Renal pelvis (tissue), 1 donor: ENCODE measurements at regions not wholly inside any gene's neighbourhood (a gene's known extent, or its start where the extent isn't known, plus 50 kb on each side); places are given as distances from the start of the nearest gene placed in this dataset.
A peak's percentile ranks its signal among the peaks of the same experiment; 100 is the strongest.

Source experiments
- DNase-seq: peaks from one replicate; pipeline ENCODE4 v3.0.0-alpha.2; 2013

DNA sequence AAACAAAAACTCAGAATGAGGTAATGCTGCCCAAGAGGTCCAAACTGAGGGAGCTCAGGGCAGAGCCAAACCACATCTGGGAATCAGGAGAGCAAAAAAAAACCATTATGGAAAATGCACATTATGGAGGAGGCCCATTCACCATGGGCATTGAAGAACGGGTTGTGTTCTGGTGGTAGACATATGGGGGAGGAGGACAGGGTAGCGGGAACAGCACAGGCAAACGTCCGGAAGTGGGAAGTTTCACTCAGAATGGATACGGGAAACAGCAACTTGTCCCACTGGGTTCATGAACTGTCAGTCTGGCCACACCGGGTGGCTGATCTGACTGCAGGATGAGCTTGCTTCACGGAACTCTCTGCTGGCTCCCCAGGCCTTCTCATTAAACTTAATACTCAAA, 139.7 kb downstream of the RRAGC start:
- no peak for DNase-seq

DNA sequence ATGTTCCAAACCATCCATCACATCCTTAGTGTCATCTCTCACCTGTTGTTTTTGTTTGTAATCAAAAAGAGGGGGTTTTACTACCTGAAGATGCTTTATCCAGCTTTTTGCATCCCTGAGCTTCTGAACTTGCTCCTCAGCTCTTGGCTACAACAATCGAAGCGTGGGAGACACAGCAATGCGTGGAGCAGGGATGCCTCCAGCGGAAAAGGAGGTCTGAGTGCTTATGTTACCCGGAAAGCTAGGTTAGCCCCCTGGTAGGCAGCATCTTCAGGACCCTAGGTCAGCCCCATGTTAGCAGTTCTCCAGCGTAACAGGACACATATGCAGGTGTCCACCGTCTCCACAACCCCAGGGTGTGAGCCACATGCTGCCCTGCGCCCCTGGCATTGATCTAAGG, 141.5 kb downstream of the RRAGC start:
- no peak for DNase-seq

DNA sequence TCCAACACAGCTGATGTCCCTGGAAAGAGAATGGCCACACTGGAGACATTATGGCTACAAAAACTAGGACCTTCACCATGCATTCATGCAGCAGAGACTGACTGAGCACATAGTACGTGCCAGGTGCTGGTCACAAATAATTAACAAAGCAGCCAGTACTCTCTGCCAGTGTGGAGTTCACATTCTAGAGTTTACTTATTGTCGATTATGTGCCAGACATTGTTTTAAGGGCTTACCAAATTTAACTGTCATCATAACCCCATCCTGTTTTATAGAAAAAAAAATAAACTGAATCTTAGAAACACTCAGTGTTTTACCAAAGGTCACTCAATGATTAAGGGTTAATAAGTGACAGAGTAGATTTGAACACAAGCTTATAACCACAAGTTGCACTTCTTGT, 143.3 kb downstream of the RRAGC start:
- no peak for DNase-seq

DNA sequence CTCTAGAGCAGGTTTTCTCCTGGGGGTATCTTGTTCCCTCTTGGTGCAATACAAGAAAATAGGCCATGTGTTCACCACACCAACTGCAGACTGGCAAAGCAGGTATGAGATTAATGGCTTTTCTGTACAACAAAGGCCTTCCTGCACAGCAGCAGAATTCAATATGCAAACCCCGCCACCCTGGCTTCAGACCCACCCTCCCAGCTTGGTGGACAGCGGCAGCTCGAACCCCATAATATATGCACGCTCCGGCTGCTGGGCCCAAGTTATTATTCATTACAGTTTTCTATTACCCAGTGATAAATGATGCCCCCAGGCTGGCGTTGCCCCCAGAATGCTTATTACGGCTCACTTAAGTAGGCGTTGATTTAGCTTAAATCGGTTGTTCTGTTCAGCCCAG, 144.2 kb downstream of the RRAGC start:
- DNase-seq = no peak

DNA sequence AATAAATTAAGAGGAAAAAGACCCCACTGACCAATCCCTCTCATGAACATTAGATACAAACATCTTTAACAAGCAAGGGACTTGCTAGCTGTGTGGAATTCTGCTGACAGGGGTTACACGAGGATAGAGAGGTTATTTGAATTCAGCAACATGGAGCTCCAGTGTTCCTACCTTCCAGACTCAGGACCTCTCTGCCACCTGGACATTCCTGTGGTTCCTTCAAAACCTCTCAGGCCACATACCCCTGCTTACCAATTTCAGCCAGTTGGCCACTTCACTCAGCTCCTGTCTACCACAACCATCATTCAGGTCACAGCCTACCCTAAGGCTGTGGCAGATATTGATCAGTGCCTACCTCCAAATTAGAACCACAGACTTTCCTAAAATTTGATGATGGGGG, 147.5 kb downstream of the RRAGC start:
- no peak for DNase-seq

DNA sequence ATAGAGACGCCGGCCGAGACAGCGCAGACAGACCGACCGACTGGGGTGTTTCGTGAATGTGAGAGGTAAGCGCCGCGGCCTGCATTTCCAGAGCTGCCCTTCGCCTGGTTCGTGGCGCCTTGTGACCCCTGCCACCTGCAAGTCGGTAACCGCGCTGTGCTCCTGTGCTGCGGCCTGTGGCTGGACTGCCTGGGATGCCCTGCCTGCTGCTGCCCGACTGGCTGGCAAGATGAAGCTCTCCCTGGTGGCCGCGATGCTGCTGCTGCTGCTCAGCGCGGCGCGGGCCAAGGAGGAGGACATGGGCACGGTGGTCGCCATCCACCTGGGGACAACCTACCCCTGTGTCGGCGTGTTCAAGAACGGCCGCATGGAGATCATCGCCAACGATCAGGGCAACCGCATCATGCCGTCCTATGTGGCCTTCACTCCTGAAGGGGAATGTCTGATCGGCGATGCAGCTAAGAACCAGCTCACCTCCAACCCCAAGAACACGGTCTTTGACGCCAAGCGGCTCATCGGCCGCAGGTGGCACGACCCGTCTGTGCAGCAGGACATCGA, 150.8 kb downstream of the RRAGC start:
- DNase-seq = no peak

DNA sequence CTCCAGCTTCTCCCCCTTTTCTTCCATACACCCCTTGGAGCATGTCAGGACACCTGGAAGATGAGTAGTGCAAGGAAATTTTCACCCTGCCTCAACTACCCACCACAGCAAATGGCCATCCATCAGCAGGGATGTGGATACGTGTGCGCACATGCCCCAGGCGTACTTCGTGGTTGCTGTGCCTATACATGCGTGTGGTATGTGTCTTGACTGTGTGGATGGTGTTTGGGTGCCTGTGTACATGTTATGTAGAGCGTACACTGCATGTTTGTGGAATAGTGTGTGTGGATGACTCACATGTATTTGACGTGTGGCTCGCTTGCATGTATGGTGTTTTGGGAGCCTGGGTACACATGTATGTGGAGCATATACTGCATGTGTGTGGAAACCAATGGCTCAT, 158.5 kb downstream of the RRAGC start:
- DNase-seq = no peak

DNA sequence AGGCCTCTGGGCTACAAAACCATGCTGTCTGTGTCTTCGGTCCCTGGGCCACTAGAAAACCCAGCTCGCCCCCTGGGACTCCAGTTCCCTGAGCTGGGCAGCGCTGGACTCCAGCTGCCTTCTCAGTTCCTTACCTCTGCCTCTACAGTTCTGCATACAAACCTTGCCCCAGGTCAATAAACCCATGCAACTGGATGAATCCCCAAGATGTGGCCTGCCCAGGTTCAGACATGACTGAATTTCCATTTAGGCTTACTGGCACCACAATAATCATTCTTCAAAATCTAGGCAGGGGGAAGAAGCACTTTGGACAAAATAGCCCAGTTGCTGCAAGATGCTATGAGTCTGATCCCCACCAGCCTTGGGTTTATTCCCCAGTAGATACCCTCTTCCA, 159.5 kb downstream of the RRAGC start:
- no peak for DNase-seq

DNA sequence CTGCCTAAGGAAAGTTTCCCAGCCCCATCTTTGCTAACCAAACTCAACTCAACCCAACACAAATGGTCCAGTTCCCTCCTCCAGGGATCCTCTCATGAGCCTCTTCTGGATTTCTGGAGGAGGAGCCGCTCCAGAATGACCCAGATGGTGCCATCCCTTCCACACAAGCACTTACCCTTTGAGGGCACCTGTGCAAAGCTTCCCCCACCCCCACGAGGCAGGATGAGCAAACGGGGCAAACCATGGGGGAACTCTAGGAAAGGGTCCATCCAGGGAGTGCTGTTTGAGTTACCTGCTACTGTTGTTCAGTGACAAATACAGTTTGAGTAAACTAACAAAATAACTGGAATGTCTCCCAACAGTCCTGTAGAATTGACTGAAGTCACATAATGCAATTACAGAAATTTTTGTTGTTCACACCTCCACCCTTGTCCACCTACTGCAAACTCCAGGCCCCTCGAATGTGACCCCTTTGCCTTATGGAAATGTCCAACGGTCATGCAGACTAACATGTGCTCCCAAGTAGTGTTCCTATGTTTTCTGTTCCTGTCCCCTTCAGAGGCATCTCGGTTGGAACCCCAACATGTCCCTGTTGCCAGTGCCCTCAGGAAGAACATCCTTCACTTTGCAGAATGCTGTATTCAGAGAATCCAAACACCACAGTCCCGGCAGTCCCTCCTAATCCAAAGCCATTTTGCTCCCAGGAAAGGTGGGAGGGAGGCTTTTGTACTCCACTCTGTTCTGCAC, 160.1 kb downstream of the RRAGC start:
- DNase-seq = no peak

DNA sequence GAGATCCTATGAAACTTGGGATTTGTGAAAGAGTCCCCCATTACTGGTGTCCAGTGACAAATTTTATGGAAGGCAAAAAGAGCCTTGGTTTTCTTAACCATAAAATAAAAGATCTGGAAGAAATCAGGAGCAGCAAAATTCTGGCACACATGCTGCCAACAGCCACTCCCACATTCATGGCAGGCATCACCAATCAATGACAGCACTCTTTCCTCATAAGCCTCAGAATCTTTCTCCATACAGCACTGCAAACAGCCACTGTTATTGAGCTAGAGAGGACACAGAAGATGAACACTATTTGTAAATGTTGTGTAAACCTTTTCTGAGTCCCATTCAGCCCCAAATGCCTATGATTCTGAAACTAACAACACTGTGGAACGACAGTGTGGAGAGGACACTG, 162.2 kb downstream of the RRAGC start:
- no peak for DNase-seq

DNA sequence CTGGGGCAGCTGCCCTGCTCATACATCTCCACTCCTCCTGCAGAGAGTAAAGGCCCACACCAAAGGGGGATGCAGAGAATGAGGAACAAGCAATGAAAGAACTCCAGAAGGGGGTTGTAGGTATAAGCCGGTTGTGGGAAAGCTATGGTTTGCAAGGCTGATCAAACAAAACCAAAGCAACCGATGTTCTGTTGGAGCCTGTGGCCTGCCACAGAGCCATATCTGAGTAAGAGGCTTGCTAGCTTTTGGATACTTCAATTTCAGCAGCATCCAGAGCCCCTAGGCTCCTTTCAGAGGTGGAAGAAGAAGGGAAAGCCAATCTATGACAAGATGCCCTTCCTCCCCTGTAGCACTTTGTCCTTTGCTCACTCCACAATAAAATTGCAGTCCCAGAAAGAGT, 163.2 kb downstream of the RRAGC start:
- DNase-seq = no peak

DNA sequence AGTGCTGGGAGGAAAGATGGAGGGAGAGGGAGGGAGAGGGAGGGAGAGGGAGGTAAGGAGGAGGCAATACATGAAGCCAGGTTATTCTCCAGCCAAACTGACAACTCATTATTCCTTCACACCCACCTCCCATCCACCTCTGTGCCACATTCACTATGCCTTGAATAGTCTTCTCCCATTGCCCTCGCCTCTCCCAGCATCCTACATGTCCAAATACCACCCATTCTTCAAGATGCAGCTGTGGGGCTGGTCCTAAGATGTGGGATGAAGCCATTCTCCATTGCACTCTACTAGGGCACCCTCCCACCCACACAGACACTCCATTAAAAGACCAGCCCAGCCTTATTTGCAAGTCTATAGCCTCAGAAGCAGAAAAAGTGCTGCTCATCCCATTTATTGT, 165.8 kb downstream of the RRAGC start:
- no peak for DNase-seq

DNA sequence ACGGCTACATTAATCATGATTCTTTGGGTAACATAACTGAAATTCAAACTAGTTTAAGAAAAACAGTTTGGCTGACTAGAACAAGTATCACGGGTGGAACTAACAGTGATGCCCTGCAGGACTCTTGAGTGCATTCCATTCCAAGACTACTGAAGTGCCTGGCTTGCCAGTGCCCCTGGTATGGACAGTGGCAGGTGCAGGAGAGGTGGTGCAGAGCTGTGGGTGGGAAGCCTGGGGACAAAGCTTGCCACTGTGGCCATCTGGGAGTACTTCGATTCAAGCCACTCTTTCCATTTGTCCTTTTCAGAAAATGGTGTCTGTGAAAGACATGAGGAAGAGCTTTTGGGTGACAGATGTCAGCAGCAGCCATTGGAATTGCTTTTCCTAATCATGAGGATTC, 166.5 kb downstream of the RRAGC start:
- DNase-seq = no peak

DNA sequence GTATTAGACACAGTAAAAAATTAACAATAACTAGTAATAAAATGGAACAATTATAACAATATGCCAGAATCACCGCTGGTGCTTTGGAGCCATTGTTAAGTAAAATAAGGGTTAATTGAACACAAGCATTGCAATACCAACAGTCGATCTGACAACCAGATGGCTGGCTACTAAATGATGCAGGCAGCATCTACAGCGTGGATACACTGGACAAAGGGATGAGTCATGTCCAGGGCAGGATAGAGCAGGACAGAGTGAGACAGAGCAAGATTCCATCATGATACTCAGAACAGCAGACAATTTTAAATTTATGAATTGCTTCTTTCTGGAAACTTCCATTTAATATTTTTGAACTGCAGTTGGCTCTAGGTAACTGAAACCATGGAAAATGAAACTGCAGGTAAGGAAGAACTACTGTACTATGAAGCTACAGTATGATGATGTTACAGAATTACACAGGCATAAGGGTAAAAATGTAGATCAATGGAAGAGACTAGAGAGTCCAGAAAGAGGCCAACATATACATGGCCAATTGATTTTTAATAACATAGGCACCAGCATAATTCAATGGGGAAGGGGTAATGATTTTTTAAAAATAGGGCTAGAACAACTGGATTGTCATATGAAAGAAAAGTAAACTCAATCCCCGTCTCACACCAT, 168.7 kb downstream of the RRAGC start:
- no peak for DNase-seq

DNA sequence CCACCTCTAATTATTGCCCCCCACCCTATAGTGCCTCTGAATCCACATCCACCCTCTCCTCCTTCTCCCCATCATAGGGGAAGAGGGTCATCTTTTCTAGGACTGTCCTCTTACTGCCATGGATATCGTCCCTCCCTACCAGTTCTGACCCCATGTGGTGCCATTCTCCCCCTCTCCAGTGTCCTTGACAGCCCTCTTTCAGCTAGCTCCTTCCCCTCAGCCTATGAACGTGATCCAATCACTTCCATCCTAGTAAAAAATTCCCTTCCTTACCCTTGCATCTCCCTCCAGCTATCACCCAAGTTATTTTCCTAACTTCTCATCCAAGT, 172.7 kb downstream of the RRAGC start:
- no peak for DNase-seq

DNA sequence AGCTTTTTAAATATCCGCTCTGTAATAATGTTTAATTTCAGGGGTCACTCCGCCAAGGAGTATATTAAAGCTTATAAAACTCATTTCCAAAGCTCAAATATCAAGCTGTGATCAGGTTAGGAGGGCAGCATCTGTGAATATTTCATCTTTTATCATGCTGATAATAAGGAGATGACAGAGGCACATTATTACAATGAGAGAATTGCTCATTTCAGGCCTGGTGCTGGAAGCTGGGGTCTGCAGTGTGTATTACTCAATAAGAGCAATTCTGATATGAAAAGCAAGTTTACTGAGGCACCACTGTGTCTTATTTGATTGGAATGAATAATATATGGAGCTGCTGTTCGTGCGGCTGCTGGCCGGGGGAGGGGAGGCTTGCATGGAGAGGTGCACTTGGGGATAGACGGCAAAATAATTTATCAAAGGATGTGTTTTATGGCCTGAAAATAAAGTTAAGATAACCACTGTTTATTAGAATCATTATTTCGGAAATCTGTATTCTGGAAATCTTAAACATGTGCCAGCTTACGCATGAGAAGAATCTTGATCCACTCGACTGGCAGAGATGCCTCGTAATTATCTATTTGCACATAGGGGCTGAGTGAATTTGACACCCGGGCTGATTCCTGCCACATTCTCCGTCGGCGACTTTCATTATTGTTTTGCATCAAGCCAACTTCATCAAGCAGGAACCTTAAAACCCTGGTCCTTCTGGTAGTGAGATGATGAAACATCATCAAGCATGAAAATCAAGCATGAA, 173.2 kb downstream of the RRAGC start:
- DNase-seq = no peak

DNA sequence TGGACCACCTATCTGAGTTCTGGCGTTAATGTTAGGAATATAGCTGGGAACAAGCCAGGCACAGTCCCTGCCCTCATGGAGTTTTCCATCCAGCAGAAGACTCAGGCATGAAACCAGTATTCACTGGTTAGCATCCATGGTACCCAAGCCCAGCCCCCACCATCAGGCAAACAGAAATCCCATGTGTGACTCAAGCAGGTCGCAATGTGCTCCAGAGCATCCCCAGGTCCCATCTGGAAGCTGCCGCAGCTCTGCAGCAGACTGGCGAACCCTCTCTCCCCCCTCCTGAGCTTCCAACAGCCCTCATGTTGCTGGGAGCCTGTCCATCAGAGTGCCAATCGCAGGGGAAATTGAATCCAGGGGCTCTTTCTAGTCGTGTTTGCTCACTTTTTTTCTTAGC, 174.2 kb downstream of the RRAGC start:
- no peak for DNase-seq

DNA sequence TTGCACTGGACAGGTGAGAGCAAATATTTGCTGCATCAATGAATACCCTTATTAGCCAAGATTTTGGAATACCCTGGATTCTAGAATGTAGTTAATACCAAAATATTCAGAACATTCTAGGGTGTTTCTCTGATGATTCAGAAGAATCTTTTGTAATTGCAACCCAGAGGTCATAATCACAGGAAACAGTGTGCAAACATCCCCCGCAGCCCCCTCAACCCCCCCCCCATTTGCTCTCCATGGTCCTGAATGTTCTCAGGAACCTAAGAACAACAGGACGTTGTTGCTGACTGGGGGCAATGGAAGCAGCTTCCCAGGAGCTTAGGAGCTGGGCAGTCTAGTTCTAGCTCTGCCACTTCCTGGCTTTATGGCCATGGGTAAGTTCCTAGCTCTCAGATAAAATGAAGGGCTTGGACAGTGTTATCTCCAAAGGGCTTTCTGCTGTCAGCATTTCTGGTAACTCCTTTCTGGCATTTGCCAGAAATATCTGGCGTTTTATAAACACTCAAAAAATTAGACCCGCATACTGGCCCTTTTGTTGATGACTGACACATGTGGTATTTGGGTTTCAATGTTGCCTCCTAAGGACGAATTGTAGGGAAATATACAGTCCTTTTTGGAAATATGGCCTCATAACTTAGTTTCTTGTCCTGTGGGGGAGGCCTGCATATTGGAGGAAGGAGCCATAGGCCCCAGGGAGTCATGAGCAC, 178.6 kb downstream of the RRAGC start:
- peak; percentile 37 for DNase-seq

DNA sequence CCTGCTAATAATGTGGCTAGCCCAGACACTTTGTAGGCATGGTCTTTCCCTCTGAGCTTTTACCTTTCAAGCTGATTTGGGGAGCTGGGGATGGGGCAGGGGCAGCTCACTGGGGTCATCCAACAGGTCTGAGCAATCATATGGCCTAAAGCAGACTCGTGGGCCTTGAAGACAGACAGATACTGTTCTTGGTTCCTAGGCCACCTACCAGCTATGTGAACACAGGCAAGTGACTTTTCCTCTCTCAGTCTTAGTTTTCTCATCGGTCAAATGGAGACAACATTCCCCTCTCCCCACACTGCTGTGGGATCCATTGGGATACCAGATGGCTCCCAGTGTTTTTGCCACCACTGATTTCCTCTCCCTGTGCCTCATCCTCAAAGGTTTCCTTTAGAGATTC, 181.8 kb downstream of the RRAGC start:
- no peak for DNase-seq

DNA sequence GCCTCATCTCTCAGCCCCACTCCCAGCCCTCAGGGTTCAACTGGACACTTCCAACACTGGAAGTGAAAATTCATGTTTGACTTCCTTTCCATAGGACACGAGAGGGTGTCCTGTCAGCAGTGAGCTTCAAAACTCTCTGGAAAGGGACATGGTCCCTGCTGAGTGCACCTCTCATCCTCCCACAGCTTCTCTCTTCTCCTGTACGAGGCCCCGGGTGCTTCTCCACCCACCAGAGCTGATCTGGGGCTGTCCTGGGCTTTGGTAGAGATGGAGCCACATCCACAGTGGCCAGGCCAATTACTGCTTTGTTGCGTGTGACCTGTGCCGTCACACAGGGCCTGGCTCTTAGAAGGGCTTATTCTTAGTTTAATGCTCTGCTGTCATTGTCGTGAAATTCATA, 182.3 kb downstream of the RRAGC start:
- no peak for DNase-seq

DNA sequence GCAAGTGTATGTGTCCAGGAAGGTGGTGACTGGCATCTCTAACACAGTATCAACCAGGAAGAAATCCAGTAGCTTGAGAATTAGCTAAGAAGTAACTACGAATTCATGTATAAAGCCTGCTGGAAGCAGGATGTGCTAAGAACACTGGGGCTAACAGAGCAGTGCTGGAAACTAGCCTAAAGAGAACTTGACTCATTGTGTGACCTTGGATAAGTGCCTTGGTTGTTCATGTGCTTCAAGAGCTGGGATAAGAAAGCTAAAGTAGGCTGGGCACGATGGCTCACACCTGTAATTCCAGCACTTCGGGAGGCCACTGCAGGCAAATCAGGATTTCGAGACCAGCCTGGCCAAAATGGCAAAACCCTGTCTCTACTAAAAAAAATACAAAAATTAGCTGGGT, 186.9 kb downstream of the RRAGC start:
- no peak for DNase-seq

DNA sequence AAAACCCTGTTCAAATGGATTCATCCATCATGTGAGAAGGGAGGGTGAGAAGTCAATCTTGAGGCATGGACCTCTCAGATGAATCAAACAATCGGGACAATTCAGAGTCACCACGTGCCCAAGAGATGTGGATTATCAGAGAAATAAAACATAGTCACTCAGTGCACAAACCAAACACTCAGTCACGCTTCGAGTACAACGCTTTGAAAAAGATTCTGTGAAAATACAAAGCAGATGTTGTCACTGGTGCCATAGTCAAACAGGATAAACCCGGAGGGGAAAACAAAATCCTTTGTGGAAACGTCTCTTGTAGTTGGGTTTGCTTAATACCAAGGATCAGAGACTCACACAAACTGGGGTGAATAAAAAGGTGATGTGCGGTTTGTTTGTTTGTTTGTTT, 188.4 kb downstream of the RRAGC start:
- no peak for DNase-seq
